VCaP (cell line): ENCODE measurements at regions not wholly inside any gene's neighbourhood (a gene's known extent, or its start where the extent isn't known, plus 50 kb on each side); places are given as distances from the start of the nearest gene placed in this dataset.
"Not testable (repeated sequence)": the region's sequence is repeated elsewhere in the genome, so short reads cannot be mapped to it uniquely, and the experiment has no call there.

ENCODE experiments used
- H3K27ac ChIP-seq: fragments of 450-650 bp; 2 replicates; pipeline ENCODE4 v1.5.1; 2017
- CTCF ChIP-seq: fragments of 450-650 bp; conservative IDR thresholded peaks from 2 replicates; pipeline ENCODE4 v1.5.1; 2017; ENCODE audit warnings: mild to moderate bottlenecking, moderate library complexity

GRCh38 chr1:227424159-227424680, 105.9 kb upstream of the CDC42BPA start:
- H3K27ac ChIP-seq = no peak overlapping the region
- TF ChIP-seq CTCF = no peak

GRCh38 chr1:227422581-227422980, 104.3 kb upstream of the CDC42BPA start:
- H3K27ac ChIP-seq = no peak overlapping the region
- TF ChIP-seq CTCF = no peak

GRCh38 chr1:227420147-227420546, 101.9 kb upstream of the CDC42BPA start:
- TF ChIP-seq CTCF = no peak
- no peak overlapping the region for H3K27ac ChIP-seq

GRCh38 chr1:227417756-227418480, 99.6 kb upstream of the CDC42BPA start:
- H3K27ac ChIP-seq = no peak overlapping the region
- no peak for TF ChIP-seq CTCF

GRCh38 chr1:227416156-227416830, 98.0 kb upstream of the CDC42BPA start:
- no peak for TF ChIP-seq CTCF
- H3K27ac ChIP-seq = no peak overlapping the region

- H3K27ac ChIP-seq = no peak overlapping the region
- TF ChIP-seq CTCF = no peak
Measured at GRCh38 chr1:227415115-227415790, 97.0 kb upstream of the CDC42BPA start.

- TF ChIP-seq CTCF = no peak
- H3K27ac ChIP-seq = no peak overlapping the region
Measured at GRCh38 chr1:227411066-227411465, 92.8 kb upstream of the CDC42BPA start.

GRCh38 chr1:227406332-227406731, 88.0 kb upstream of the CDC42BPA start:
- H3K27ac ChIP-seq = not testable (repeated sequence)
